H9 (cell line): ENCODE measurements at regions not wholly inside any gene's neighbourhood (a gene's known extent, or its start where the extent isn't known, plus 50 kb on each side); places are given as distances from the start of the nearest gene placed in this dataset.

Source experiments
- DNase-seq: peaks from one replicate; pipeline ENCODE4 v3.0.0-alpha.2; 2017
- H2AFZ ChIP-seq: one replicate; pipeline ENCODE4 v1.6.1; 2013; ENCODE audit warnings: mild to moderate bottlenecking, low read length, control low read depth, moderate library complexity
- H2AK5ac ChIP-seq: 2 replicates; pipeline ENCODE4 v1.6.1; 2013; ENCODE audit warnings: low read length, control low read depth, mixed read lengths; ENCODE audit not compliant: insufficient read length
- H2BK120ac ChIP-seq: one replicate; pipeline ENCODE4 v1.6.1; 2013; ENCODE audit warnings: low read depth, mild to moderate bottlenecking, low read length, control low read depth, inconsistent platforms; ENCODE audit not compliant: poor library complexity, severe bottlenecking
- H2BK12ac ChIP-seq: 2 replicates; pipeline ENCODE4 v1.6.1; 2013; ENCODE audit warnings: low read length, control low read depth, mixed read lengths, low read depth; ENCODE audit not compliant: insufficient read length
- H2BK15ac ChIP-seq: 2 replicates; pipeline ENCODE4 v1.6.1; 2013; ENCODE audit warnings: low read depth, low read length, control low read depth
- H2BK20ac ChIP-seq: one replicate; pipeline ENCODE4 v1.6.1; 2013; ENCODE audit warnings: low read depth, mild to moderate bottlenecking, low read length, control low read depth, inconsistent platforms; ENCODE audit not compliant: poor library complexity, severe bottlenecking
- H2BK5ac ChIP-seq: 2 replicates; pipeline ENCODE4 v1.6.1; 2013; ENCODE audit warnings: low read length, control low read depth, mixed read lengths; ENCODE audit not compliant: insufficient read length
- H3K14ac ChIP-seq: 2 replicates; pipeline ENCODE4 v1.6.1; 2013; ENCODE audit warnings: low read length, control low read depth; ENCODE audit not compliant: insufficient read depth
- H3K18ac ChIP-seq: 2 replicates; pipeline ENCODE4 v1.6.1; 2013; ENCODE audit warnings: low read depth, mild to moderate bottlenecking, mixed read lengths, low read length, control low read depth; ENCODE audit not compliant: insufficient read length
- H3K23ac ChIP-seq: 2 replicates; pipeline ENCODE4 v1.6.1; 2013; ENCODE audit warnings: low read length, control low read depth, mixed read lengths, low read depth; ENCODE audit not compliant: insufficient read length
- H3K23me2 ChIP-seq: 2 replicates; pipeline ENCODE4 v1.6.1; 2013; ENCODE audit warnings: low read depth, mild to moderate bottlenecking, mixed read lengths, low read length, control low read depth; ENCODE audit not compliant: insufficient read length, poor library complexity, severe bottlenecking
- H3K27ac ChIP-seq: 2 replicates; pipeline ENCODE4 v1.5.1; 2013; ENCODE audit warnings: low read length, control low read depth, mixed read lengths, low read depth; ENCODE audit not compliant: insufficient read length
- H3K27me3 ChIP-seq: 2 replicates; pipeline ENCODE4 v1.6.1; 2013; ENCODE audit warnings: low read length, control low read depth, inconsistent platforms; ENCODE audit not compliant: insufficient read depth
- H3K4ac ChIP-seq: 2 replicates; pipeline ENCODE4 v1.6.1; 2013; ENCODE audit warnings: low read depth, mild to moderate bottlenecking, control low read depth, inconsistent platforms, low read length, moderate library complexity
- H3K4me1 ChIP-seq: 2 replicates; pipeline ENCODE4 v1.6.1; 2013; ENCODE audit warnings: low read length, control low read depth, inconsistent platforms; ENCODE audit not compliant: insufficient read depth
- H3K4me2 ChIP-seq: 2 replicates; pipeline ENCODE4 v1.6.1; 2013; ENCODE audit warnings: low read length, control low read depth, mixed read lengths; ENCODE audit not compliant: insufficient read length, insufficient read depth
- H3K56ac ChIP-seq: 2 replicates; pipeline ENCODE4 v1.6.1; 2013; ENCODE audit warnings: low read depth, mild to moderate bottlenecking, mixed read lengths, low read length, control low read depth; ENCODE audit not compliant: insufficient read length
- H3K79me1 ChIP-seq: 2 replicates; pipeline ENCODE4 v1.6.1; 2013; ENCODE audit warnings: low read depth, mild to moderate bottlenecking, moderate library complexity, low read length, control low read depth, inconsistent platforms; ENCODE audit not compliant: insufficient read depth, poor library complexity, severe bottlenecking
- H3K79me2 ChIP-seq: 2 replicates; pipeline ENCODE4 v1.6.1; 2013; ENCODE audit warnings: low read length, control low read depth, inconsistent platforms; ENCODE audit not compliant: insufficient read depth
- H3K9ac ChIP-seq: 2 replicates; pipeline ENCODE4 v1.6.1; 2013; ENCODE audit warnings: low read length, control low read depth, mixed read lengths; ENCODE audit not compliant: insufficient read length; ENCODE audit errors: extremely low read depth
- H3K9me3 ChIP-seq: one replicate; pipeline ENCODE4 v1.6.1; 2013; ENCODE audit warnings: low read depth, low read length, inconsistent platforms; ENCODE audit not compliant: control insufficient read depth
- H3T11ph ChIP-seq: one replicate; pipeline ENCODE4 v1.6.1; 2013; ENCODE audit warnings: mild to moderate bottlenecking, low read length, control low read depth, inconsistent platforms
- H4K20me1 ChIP-seq: one replicate; pipeline ENCODE4 v1.6.1; 2013; ENCODE audit not compliant: control insufficient read depth, insufficient read length, insufficient read depth
- H4K5ac ChIP-seq: 2 replicates; pipeline ENCODE4 v1.6.1; 2013; ENCODE audit warnings: low read depth, mild to moderate bottlenecking, mixed read lengths, low read length, control low read depth; ENCODE audit not compliant: insufficient read length
- H4K8ac ChIP-seq: replicated peaks from 2 replicates; pipeline ENCODE4 v1.6.1; 2013; ENCODE audit warnings: low read length, control low read depth, mixed read lengths, low read depth; ENCODE audit not compliant: insufficient read length
- H4K91ac ChIP-seq: 2 replicates; pipeline ENCODE4 v1.6.1; 2013; ENCODE audit warnings: low read depth, mild to moderate bottlenecking, moderate library complexity, mixed read lengths, low read length, control low read depth; ENCODE audit not compliant: insufficient read length
- H3K27ac Mint-ChIP-seq, 3 experiments: 2 replicates in 2 of 3; 3 replicates in 1 of 3; pipeline ENCODE4 v1.8.0; 2020 to 2021; ENCODE audit warnings: mixed read lengths in 3 of 3, mild to moderate bottlenecking in 1 of 3, moderate library complexity in 1 of 3
- H3K27me3 Mint-ChIP-seq: 2 replicates; pipeline ENCODE4 v1.8.0; 2021; ENCODE audit warnings: low read depth, mild to moderate bottlenecking, moderate library complexity, mixed read lengths
- H3K36me3 Mint-ChIP-seq, 3 experiments: 2 replicates in 2 of 3; 3 replicates in 1 of 3; pipeline ENCODE4 v1.8.0; 2020 to 2021; ENCODE audit warnings: low read depth in 3 of 3, mixed read lengths in 3 of 3; ENCODE audit not compliant: insufficient read depth in 1 of 3
- H3K4me1 Mint-ChIP-seq, 2 experiments: 2 replicates each; pipeline ENCODE4 v1.8.0; 2020; ENCODE audit warnings: mixed read lengths in 2 of 2
- H3K4me3 Mint-ChIP-seq, 2 experiments: 2 replicates in 1 of 2; 3 replicates in 1 of 2; pipeline ENCODE4 v1.8.0; 2020 to 2021; ENCODE audit warnings: mild to moderate bottlenecking in 2 of 2, mixed read lengths in 2 of 2, moderate library complexity in 1 of 2
- H3K9me3 Mint-ChIP-seq, 2 experiments: 2 replicates in 1 of 2; 3 replicates in 1 of 2; pipeline ENCODE4 v1.8.0; 2020; ENCODE audit warnings: mild to moderate bottlenecking in 2 of 2, mixed read lengths in 2 of 2, moderate library complexity in 1 of 2
- WGBS: extraction: QIAGEN DNeasy Blood & Tissue Kit; methylation state at CpG from one replicate; pipeline ENCODE4 v1.1.7; 2013; ENCODE audit warnings: missing lambda C conversion rate, low lambda C conversion rate, mixed read lengths; ENCODE audit not compliant: insufficient read length; ENCODE audit errors: extremely low coverage; 5-methylcytosine and 5-hydroxymethylcytosine counted together
- TF ChIP-seq, protein P1 (sequence below): fragments of 200-600 bp; sonication (generic); conservative IDR thresholded peaks from 3 replicates; pipeline ENCODE4 v1.8.0; 2021; ENCODE audit warnings: antibody characterized with exemption, mild to moderate bottlenecking

DNA sequence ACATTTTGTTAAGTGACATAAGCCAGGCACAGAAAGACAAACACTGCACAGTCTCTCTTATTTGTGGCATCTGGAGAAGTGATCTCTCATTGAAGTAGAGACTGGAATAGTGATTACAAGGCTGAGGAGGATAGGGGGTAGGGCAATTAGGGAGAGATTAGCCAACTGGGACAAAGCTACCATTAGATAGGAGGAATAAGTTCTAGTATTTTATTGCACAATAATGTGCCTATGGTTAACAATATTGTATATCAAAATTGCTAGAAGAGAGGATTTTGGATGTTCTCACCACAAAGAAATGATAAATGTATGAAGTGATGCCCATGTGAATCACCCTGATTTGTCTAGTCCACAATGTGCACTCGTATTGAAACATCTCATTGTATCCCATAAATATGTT lies 281.8 kb downstream of the MTRR start:
- H3K4me1 Mint-ChIP-seq: no peaks in the 10 kb centered on the region
- H3K9me3 ChIP-seq: no peaks in the 10 kb centered on the region
- H3K9ac ChIP-seq: no peak overlapping the region
- H2AFZ ChIP-seq: no peak overlapping the region
- no peaks in the 10 kb centered on the region for H3K79me2 ChIP-seq
- no peak overlapping the region for H3K4ac ChIP-seq
- H3K36me3 Mint-ChIP-seq: no peaks in the 10 kb centered on the region
- no CpG with 5 or more reads among the region's 1 CpG for whole genome bisulfite sequencing
- H2BK15ac ChIP-seq: no peak overlapping the region
- no peaks in the 10 kb centered on the region for H4K20me1 ChIP-seq
- H3K27ac Mint-ChIP-seq: no peak overlapping the region
- H2BK120ac ChIP-seq: no peak overlapping the region
- H3K27ac ChIP-seq: no peak overlapping the region
- no peak overlapping the region for H2BK5ac ChIP-seq
- H3K79me1 ChIP-seq: no peaks in the 10 kb centered on the region
- TF ChIP-seq, protein P1, sequence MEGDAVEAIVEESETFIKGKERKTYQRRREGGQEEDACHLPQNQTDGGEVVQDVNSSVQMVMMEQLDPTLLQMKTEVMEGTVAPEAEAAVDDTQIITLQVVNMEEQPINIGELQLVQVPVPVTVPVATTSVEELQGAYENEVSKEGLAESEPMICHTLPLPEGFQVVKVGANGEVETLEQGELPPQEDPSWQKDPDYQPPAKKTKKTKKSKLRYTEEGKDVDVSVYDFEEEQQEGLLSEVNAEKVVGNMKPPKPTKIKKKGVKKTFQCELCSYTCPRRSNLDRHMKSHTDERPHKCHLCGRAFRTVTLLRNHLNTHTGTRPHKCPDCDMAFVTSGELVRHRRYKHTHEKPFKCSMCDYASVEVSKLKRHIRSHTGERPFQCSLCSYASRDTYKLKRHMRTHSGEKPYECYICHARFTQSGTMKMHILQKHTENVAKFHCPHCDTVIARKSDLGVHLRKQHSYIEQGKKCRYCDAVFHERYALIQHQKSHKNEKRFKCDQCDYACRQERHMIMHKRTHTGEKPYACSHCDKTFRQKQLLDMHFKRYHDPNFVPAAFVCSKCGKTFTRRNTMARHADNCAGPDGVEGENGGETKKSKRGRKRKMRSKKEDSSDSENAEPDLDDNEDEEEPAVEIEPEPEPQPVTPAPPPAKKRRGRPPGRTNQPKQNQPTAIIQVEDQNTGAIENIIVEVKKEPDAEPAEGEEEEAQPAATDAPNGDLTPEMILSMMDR: no peak
- H3K27me3 ChIP-seq: no peaks in the 10 kb centered on the region
- H3K56ac ChIP-seq: no peak overlapping the region
- no peak overlapping the region for H3K14ac ChIP-seq
- no peak overlapping the region for H3K4me2 ChIP-seq
- no peak overlapping the region for H2AK5ac ChIP-seq
- no peak for DNase-seq
- H4K5ac ChIP-seq: no peak overlapping the region
- H3K4me3 Mint-ChIP-seq: no peak overlapping the region
- no peaks in the 10 kb centered on the region for H3K4me1 ChIP-seq
- H4K8ac ChIP-seq: no peak overlapping the region
- H3K23me2 ChIP-seq: no peaks in the 10 kb centered on the region
- no peak overlapping the region for H3T11ph ChIP-seq
- peaks cover 0 to 5% of the 10 kb centered on the region in 2 experiments; a peak in 2 of 5 replicates for H3K9me3 Mint-ChIP-seq
- no peak overlapping the region for H2BK20ac ChIP-seq
- H4K91ac ChIP-seq: no peak overlapping the region
- H3K23ac ChIP-seq: no peak overlapping the region
- no peaks in the 10 kb centered on the region for H3K27me3 Mint-ChIP-seq
- no peak overlapping the region for H2BK12ac ChIP-seq
- no peak overlapping the region for H3K18ac ChIP-seq
